GM23338 (cell line): ENCODE measurements at regions not wholly inside any gene's neighbourhood (a gene's known extent, or its start where the extent isn't known, plus 50 kb on each side); places are given as distances from the start of the nearest gene placed in this dataset.

Source experiments
- ATAC-seq: fragments of 200-7000 bp; cut with Tn5 transposase; 3 replicates; pipeline ENCODE4 v1.9.1; 2020
- DNase-seq: peaks from one replicate; pipeline ENCODE4 v3.0.0-alpha.2; 2015; ENCODE audit warnings: low spot score
- H2AFZ ChIP-seq: fragments of 200-600 bp; sonication (generic); 2 replicates; pipeline ENCODE4 v1.8.0; 2016; ENCODE audit warnings: antibody characterized with exemption, mild to moderate bottlenecking, moderate library complexity
- H3F3A ChIP-seq: fragments of 200-600 bp; sonication (generic); replicated peaks from 2 replicates; pipeline ENCODE4 v1.8.0; 2017; ENCODE audit warnings: antibody characterized with exemption, mixed run types, low read depth
- H3K27ac ChIP-seq: fragments of 200-600 bp; sonication (generic); 2 replicates; pipeline ENCODE4 v1.6.1; 2016; ENCODE audit warnings: low read depth
- H3K27me3 ChIP-seq: fragments of 200-600 bp; sonication (generic); 2 replicates; pipeline ENCODE4 v1.8.0; 2016; ENCODE audit warnings: mild to moderate bottlenecking, mixed run types, moderate library complexity; ENCODE audit not compliant: insufficient read depth
- H3K36me3 ChIP-seq: fragments of 200-600 bp; sonication (generic); 2 replicates; pipeline ENCODE4 v1.8.0; 2016; ENCODE audit warnings: mild to moderate bottlenecking; ENCODE audit not compliant: insufficient read depth
- H3K4me1 ChIP-seq: fragments of 200-600 bp; sonication (generic); 2 replicates; pipeline ENCODE4 v1.8.0; 2016; ENCODE audit warnings: mild to moderate bottlenecking, moderate library complexity; ENCODE audit not compliant: insufficient read depth
- H3K4me2 ChIP-seq: fragments of 200-600 bp; sonication (generic); 2 replicates; pipeline ENCODE4 v1.7.1; 2017; ENCODE audit warnings: mixed run types
- H3K4me3 ChIP-seq: fragments of 200-600 bp; sonication (generic); 2 replicates; pipeline ENCODE4 v1.6.1; 2016; ENCODE audit warnings: mixed run types
- H3K79me2 ChIP-seq: fragments of 200-600 bp; sonication (generic); replicated peaks from 2 replicates; pipeline ENCODE4 v1.8.0; 2017; ENCODE audit warnings: mild to moderate bottlenecking; ENCODE audit not compliant: insufficient read depth
- H3K9me2 ChIP-seq: fragments of 200-600 bp; sonication (generic); 2 replicates; pipeline ENCODE4 v1.8.0; 2017; ENCODE audit not compliant: insufficient read depth
- H4K20me1 ChIP-seq: fragments of 200-600 bp; sonication (generic); replicated peaks from 2 replicates; pipeline ENCODE4 v1.8.0; 2017; ENCODE audit warnings: mild to moderate bottlenecking; ENCODE audit not compliant: insufficient read depth
- H3K27ac Mint-ChIP-seq: 2 replicates; pipeline ENCODE4 v1.8.0; 2020; ENCODE audit warnings: inconsistent platforms, mild to moderate bottlenecking, moderate library complexity, mixed read lengths
- H3K27me3 Mint-ChIP-seq: 3 replicates; pipeline ENCODE4 v1.8.0; 2022; ENCODE audit warnings: low read depth, mild to moderate bottlenecking, moderate library complexity, mixed read lengths, inconsistent platforms; ENCODE audit not compliant: insufficient read depth, poor library complexity
- H3K36me3 Mint-ChIP-seq: 3 replicates; pipeline ENCODE4 v1.8.0; 2021; ENCODE audit warnings: low read depth, mild to moderate bottlenecking, inconsistent platforms, moderate library complexity, mixed read lengths
- H3K4me1 Mint-ChIP-seq: 3 replicates; pipeline ENCODE4 v1.8.0; 2020; ENCODE audit warnings: mild to moderate bottlenecking, inconsistent platforms, mixed read lengths
- H3K4me3 Mint-ChIP-seq: 3 replicates; pipeline ENCODE4 v1.8.0; 2021; ENCODE audit warnings: moderate library complexity, mild to moderate bottlenecking, inconsistent platforms, mixed read lengths
- H3K9me3 Mint-ChIP-seq: 3 replicates; pipeline ENCODE4 v1.8.0; 2020; ENCODE audit warnings: moderate library complexity, mild to moderate bottlenecking, inconsistent platforms, mixed read lengths
- EZH2phosphoT487 ChIP-seq: fragments of 200-600 bp; sonication (generic); IDR thresholded peaks from one replicate; pipeline ENCODE4 v1.8.1; 2018; ENCODE audit warnings: antibody characterized with exemption; ENCODE audit not compliant: unreplicated experiment
- JUNB ChIP-seq: IDR thresholded peaks from one replicate; pipeline ENCODE4 v1.6.1; 2016; ENCODE audit warnings: antibody characterized with exemption; ENCODE audit not compliant: unreplicated experiment
- NANOG ChIP-seq: IDR thresholded peaks from 2 replicates; pipeline ENCODE4 v1.6.1; 2016; ENCODE audit warnings: antibody characterized with exemption, borderline replicate concordance
- POLR2AphosphoS5 ChIP-seq: IDR thresholded peaks from 2 replicates; pipeline ENCODE4 v1.6.1; 2016; ENCODE audit warnings: antibody characterized with exemption, low read depth
- STAT1 ChIP-seq: IDR thresholded peaks from one replicate; pipeline ENCODE4 v1.6.1; 2016; ENCODE audit warnings: antibody characterized with exemption; ENCODE audit not compliant: unreplicated experiment
- ZNF114 ChIP-seq: fragments of 250-450 bp; sonication (Bioruptor Pico); IDR thresholded peaks from 2 replicates; pipeline ENCODE4 v1.5.0; 2020; ENCODE audit warnings: mild to moderate bottlenecking, moderate library complexity
- ZNF331 ChIP-seq: fragments of 250-450 bp; sonication (Bioruptor Pico); IDR thresholded peaks from 2 replicates; pipeline ENCODE4 v1.5.0; 2020; ENCODE audit warnings: low read depth, mild to moderate bottlenecking, moderate library complexity
- TF ChIP-seq, protein P1 (sequence below): IDR thresholded peaks from 2 replicates; pipeline ENCODE4 v1.6.1; 2016; ENCODE audit warnings: antibody characterized with exemption
- TF ChIP-seq, protein P2 (sequence below), 2 experiments: fragments of 200-600 bp in 1 of 2; sonication (generic) in 1 of 2; conservative IDR thresholded peaks; 2 replicates each; pipeline versions ENCODE4 v1.5.1 to v1.6.1; 2016 to 2017; ENCODE audit warnings: antibody characterized with exemption in 2 of 2, low read depth in 2 of 2, mild to moderate bottlenecking in 2 of 2, moderate library complexity in 1 of 2
- TF ChIP-seq, protein P3 (sequence below): fragments of 250-450 bp; sonication (Bioruptor Pico); IDR thresholded peaks from 2 replicates; pipeline ENCODE4 v1.5.0; 2020; ENCODE audit warnings: mild to moderate bottlenecking, moderate library complexity

DNA sequence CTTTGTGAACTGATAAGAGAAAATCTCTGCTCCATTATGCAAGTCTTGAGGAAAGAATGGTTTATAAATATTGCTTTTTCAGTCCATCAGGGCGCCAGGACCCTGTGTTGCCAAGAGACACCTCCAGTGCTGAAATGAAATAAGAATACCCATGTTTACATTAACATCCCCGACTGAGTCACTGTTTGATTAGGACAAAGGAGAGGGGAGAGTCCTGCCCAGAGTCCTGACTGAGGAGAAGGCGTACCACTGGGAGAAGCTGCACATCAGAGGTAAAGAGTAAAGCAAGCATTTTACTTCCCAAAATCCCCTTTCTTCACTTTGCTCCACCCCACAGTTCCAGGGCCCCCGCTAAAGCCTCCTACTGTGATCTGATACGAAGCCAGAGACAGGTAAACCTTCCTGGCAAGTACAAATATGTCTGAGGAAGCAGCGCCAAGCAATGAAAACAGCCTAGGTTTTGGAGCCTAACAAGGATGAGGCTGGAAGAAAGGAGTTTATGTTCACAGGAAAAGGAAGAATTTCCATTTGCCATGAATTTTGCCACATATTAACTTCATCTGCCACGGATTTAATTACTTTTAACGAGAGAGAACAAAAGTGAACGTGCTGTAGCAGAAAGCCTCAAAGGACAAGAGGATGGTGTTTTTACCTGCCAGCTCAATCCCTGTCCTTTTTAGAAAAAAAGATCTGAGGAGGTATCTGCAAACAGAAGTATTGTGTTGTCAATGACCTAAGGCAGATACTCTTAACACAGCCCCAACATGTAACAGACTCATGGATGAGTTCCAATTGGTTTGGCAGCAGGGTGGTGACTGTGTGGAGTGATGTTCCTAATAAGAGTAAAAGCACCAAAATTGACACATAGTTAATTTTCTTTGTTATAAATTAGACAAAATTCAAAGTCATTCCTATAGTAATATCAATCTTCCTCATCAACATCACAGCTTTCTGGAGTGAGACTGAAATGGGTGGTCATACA is 209.4 kb upstream of the TLE4 start:
- Mint-ChIP-seq H3K4me3 (peak overlapping the region; percentile 34), H3K27ac (no peak overlapping the region), H3K9me3 (no peaks in the 10 kb centered on the region), H3K27me3 (peaks cover 9% of the 10 kb centered on the region), H3K36me3 (no peaks in the 10 kb centered on the region), H3K4me1 (peaks cover 38% of the 10 kb centered on the region)
- peak overlapping the region; percentile 32 for H3K4me3 ChIP-seq
- peaks cover 34% of the 10 kb centered on the region for H3K4me1 ChIP-seq
- 0 out of 2 replicates have a peak, but pooled peaks cover 7% of the 10 kb centered on the region for H3K9me2 ChIP-seq
- H3K36me3 ChIP-seq, result no peaks in the 10 kb centered on the region
- H3K27me3 ChIP-seq, result peaks cover 12% of the 10 kb centered on the region
- no peak overlapping the region for H3K27ac ChIP-seq
- TF ChIP-seq POLR2AphosphoS5 (no peak), JUNB (no peak), ZNF114 (CRISPR knock-in tag) (no peak)
- TF ChIP-seq, protein P1, sequence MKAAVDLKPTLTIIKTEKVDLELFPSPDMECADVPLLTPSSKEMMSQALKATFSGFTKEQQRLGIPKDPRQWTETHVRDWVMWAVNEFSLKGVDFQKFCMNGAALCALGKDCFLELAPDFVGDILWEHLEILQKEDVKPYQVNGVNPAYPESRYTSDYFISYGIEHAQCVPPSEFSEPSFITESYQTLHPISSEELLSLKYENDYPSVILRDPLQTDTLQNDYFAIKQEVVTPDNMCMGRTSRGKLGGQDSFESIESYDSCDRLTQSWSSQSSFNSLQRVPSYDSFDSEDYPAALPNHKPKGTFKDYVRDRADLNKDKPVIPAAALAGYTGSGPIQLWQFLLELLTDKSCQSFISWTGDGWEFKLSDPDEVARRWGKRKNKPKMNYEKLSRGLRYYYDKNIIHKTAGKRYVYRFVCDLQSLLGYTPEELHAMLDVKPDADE, result no peak
- TF ChIP-seq, protein P2, sequence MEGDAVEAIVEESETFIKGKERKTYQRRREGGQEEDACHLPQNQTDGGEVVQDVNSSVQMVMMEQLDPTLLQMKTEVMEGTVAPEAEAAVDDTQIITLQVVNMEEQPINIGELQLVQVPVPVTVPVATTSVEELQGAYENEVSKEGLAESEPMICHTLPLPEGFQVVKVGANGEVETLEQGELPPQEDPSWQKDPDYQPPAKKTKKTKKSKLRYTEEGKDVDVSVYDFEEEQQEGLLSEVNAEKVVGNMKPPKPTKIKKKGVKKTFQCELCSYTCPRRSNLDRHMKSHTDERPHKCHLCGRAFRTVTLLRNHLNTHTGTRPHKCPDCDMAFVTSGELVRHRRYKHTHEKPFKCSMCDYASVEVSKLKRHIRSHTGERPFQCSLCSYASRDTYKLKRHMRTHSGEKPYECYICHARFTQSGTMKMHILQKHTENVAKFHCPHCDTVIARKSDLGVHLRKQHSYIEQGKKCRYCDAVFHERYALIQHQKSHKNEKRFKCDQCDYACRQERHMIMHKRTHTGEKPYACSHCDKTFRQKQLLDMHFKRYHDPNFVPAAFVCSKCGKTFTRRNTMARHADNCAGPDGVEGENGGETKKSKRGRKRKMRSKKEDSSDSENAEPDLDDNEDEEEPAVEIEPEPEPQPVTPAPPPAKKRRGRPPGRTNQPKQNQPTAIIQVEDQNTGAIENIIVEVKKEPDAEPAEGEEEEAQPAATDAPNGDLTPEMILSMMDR (conservative IDR thresholded peaks at IDR 0.05; ENCODE audit: low read depth in 2 of 2), result no peak
- no peaks in the 10 kb centered on the region for H3F3A ChIP-seq
- ATAC-seq, result peak; percentile 91
- no peaks in the 10 kb centered on the region for H3K79me2 ChIP-seq
- H3K4me2 ChIP-seq, result peak overlapping the region; percentile 70
- H2AFZ ChIP-seq, result peak overlapping the region; percentile 40; the same call in 1 of the 2 replicates
- peak; percentile 47 for DNase-seq
- no peaks in the 10 kb centered on the region for H4K20me1 ChIP-seq

DNA sequence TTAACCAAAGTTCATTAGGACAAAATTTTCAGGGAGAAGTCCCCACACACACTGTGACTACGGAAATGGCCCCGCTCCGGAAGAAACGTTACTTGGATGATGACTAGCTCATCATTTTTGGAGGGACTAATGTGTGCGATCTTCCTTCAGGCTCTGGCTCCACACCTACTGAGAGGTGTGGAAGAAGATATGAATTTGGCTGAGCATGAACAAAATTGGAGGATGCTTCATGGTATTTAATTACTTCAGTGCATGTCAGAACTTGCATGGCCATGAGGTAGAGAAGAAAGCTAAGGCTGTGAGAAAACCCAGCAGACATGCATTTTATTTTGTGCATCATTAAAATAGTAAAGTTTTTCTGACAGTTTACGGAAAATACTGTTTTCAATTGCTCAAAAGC is 202.1 kb upstream of the TLE4 start:
- no peak overlapping the region for H3K27ac Mint-ChIP-seq
- Histone ChIP-seq H3K4me2 (no peak overlapping the region), H3K4me1 (peaks cover 4% of the 10 kb centered on the region; the same call in 1 of the 2 replicates), H3K36me3 (no peaks in the 10 kb centered on the region), H3K79me2 (no peaks in the 10 kb centered on the region), H3K27ac (no peak overlapping the region), H3K9me2 (0 out of 2 replicates have a peak, but pooled peaks cover 7% of the 10 kb centered on the region), H2AFZ (no peak overlapping the region), H3K4me3 (no peak overlapping the region), H3F3A (no peaks in the 10 kb centered on the region), H4K20me1 (no peaks in the 10 kb centered on the region), H3K27me3 (no peaks in the 10 kb centered on the region)
- H3K4me1 Mint-ChIP-seq, result peaks cover 6% of the 10 kb centered on the region; the same call in 2 of the 3 replicates
- H3K27me3 Mint-ChIP-seq, result no peaks in the 10 kb centered on the region
- ATAC-seq (no peak), DNase-seq (no peak)
- H3K4me3 Mint-ChIP-seq, result no peak overlapping the region
- no peaks in the 10 kb centered on the region for H3K36me3 Mint-ChIP-seq
- H3K9me3 Mint-ChIP-seq, result no peaks in the 10 kb centered on the region
- TF ChIP-seq NANOG (no peak), POLR2AphosphoS5 (no peak), EZH2phosphoT487 (no peak), ZNF114 (CRISPR knock-in tag) (no peak), JUNB (no peak), STAT1 (no peak), ZNF331 (CRISPR knock-in tag) (no peak)
- TF ChIP-seq, protein P3, sequence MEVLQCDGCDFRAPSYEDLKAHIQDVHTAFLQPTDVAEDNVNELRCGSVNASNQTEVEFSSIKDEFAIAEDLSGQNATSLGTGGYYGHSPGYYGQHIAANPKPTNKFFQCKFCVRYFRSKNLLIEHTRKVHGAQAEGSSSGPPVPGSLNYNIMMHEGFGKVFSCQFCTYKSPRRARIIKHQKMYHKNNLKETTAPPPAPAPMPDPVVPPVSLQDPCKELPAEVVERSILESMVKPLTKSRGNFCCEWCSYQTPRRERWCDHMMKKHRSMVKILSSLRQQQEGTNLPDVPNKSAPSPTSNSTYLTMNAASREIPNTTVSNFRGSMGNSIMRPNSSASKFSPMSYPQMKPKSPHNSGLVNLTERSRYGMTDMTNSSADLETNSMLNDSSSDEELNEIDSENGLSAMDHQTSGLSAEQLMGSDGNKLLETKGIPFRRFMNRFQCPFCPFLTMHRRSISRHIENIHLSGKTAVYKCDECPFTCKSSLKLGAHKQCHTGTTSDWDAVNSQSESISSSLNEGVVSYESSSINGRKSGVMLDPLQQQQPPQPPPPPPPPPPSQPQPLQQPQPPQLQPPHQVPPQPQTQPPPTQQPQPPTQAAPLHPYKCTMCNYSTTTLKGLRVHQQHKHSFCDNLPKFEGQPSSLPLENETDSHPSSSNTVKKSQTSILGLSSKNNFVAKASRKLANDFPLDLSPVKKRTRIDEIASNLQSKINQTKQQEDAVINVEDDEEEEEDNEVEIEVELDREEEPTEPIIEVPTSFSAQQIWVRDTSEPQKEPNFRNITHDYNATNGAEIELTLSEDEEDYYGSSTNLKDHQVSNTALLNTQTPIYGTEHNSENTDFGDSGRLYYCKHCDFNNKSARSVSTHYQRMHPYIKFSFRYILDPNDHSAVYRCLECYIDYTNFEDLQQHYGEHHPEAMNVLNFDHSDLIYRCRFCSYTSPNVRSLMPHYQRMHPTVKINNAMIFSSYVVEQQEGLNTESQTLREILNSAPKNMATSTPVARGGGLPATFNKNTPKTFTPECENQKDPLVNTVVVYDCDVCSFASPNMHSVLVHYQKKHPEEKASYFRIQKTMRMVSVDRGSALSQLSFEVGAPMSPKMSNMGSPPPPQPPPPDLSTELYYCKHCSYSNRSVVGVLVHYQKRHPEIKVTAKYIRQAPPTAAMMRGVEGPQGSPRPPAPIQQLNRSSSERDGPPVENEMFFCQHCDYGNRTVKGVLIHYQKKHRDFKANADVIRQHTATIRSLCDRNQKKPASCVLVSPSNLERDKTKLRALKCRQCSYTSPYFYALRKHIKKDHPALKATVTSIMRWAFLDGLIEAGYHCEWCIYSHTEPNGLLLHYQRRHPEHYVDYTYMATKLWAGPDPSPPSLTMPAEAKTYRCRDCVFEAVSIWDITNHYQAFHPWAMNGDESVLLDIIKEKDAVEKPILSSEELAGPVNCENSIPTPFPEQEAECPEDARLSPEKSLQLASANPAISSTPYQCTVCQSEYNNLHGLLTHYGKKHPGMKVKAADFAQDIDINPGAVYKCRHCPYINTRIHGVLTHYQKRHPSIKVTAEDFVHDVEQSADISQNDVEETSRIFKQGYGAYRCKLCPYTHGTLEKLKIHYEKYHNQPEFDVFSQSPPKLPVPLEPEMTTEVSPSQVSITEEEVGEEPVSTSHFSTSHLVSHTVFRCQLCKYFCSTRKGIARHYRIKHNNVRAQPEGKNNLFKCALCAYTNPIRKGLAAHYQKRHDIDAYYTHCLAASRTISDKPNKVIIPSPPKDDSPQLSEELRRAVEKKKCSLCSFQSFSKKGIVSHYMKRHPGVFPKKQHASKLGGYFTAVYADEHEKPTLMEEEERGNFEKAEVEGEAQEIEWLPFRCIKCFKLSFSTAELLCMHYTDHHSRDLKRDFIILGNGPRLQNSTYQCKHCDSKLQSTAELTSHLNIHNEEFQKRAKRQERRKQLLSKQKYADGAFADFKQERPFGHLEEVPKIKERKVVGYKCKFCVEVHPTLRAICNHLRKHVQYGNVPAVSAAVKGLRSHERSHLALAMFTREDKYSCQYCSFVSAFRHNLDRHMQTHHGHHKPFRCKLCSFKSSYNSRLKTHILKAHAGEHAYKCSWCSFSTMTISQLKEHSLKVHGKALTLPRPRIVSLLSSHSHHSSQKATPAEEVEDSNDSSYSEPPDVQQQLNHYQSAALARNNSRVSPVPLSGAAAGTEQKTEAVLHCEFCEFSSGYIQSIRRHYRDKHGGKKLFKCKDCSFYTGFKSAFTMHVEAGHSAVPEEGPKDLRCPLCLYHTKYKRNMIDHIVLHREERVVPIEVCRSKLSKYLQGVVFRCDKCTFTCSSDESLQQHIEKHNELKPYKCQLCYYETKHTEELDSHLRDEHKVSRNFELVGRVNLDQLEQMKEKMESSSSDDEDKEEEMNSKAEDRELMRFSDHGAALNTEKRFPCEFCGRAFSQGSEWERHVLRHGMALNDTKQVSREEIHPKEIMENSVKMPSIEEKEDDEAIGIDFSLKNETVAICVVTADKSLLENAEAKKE (CRISPR knock-in tag), result no peak
